ENCODE measurements at regions not wholly inside any gene's neighbourhood (a gene's known extent, or its start where the extent isn't known, plus 50 kb on each side); places are given as distances from the start of the nearest gene placed in this dataset.
"Not testable (repeated sequence)": the region's sequence is repeated elsewhere in the genome, so short reads cannot be mapped to it uniquely, and the experiment has no call there.

DNA sequence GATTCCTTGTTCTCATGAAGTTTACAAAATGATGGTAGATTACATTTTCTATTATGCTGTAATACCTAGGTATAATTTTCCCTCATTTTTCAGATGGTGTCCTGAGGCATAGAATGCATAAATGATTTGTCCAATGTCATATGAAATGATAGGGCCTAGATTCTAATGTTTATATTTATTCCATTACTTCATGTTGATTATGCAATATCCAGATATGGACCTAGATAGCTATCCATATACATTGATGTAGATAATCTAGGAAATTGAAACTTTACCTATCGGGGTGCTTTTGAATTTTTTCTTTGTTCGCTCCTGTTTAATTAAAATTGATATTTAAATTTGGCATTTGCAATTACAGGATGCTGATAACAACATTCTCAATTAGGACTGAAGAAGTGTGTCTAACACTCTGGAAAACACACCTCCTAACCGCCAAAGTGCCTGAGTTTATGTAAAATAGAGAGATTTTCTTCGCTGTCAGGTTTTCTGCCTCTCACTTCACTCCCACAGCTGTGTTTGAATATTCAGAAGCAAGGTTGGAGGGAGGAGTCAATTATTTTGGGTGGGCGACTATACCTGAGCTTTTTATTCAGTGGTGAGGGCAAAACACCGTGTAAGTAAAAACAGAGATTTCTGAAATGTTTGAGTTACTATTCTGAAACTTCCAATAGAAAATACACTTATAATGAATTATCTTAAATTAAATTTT lies 164.4 kb upstream of the ATP2B1 start:
- TF ChIP-seq, protein P1, sequence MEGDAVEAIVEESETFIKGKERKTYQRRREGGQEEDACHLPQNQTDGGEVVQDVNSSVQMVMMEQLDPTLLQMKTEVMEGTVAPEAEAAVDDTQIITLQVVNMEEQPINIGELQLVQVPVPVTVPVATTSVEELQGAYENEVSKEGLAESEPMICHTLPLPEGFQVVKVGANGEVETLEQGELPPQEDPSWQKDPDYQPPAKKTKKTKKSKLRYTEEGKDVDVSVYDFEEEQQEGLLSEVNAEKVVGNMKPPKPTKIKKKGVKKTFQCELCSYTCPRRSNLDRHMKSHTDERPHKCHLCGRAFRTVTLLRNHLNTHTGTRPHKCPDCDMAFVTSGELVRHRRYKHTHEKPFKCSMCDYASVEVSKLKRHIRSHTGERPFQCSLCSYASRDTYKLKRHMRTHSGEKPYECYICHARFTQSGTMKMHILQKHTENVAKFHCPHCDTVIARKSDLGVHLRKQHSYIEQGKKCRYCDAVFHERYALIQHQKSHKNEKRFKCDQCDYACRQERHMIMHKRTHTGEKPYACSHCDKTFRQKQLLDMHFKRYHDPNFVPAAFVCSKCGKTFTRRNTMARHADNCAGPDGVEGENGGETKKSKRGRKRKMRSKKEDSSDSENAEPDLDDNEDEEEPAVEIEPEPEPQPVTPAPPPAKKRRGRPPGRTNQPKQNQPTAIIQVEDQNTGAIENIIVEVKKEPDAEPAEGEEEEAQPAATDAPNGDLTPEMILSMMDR (IDR thresholded peaks at IDR 0.05; ENCODE audit: insufficient read depth, low read length, poor library complexity, severe bottlenecking): no peak
- Histone ChIP-seq H3K36me3 (ENCODE audit: control insufficient read depth, insufficient read depth, low read length) (no peaks in the 10 kb centered on the region), H3K27me3 (replicated peaks; ENCODE audit: control insufficient read depth, insufficient read depth, low read length) (no peaks in the 10 kb centered on the region), H3K4me3 (replicated peaks; ENCODE audit: low read depth, low read length) (no peak overlapping the region)
- no peak for DNase-seq (ENCODE audit: extremely low read depth, insufficient read length)

- Histone ChIP-seq H3K27me3 (replicated peaks; ENCODE audit: control insufficient read depth, insufficient read depth, low read length) (no peaks in the 10 kb centered on the region), H3K36me3 (ENCODE audit: control insufficient read depth, insufficient read depth, low read length) (no peaks in the 10 kb centered on the region), H3K4me3 (replicated peaks; ENCODE audit: low read depth, low read length) (no peak overlapping the region)
- TF ChIP-seq, protein P1 (IDR thresholded peaks at IDR 0.05; ENCODE audit: insufficient read depth, low read length, poor library complexity, severe bottlenecking): no peak
- DNase-seq (ENCODE audit: extremely low read depth, insufficient read length): no peak
These were observed 162.0 kb upstream of the ATP2B1 start for GRCh38 chr12:89870413-89871184.

DNA sequence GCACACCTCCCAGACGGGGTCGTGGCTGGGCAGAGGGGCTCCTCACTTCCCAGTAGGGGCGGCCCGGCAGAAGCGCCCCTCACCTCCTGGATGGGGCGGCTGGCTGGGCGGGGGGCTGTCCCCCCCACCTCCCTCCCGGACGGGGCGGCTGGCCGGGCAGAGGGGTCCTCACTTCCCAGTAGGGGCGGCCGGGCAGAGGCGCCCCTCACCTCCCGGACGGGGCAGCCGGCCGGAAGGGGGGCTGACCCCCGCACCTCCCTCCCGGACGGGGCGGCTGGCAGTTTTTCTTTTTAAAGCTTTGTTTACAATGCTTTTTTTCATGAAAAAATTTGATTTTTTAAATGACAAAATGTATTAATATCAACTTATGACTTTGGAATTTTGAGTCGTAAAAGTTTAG lies 159.0 kb upstream of the ATP2B1 start:
- not testable (repeated sequence) for H3K4me3 ChIP-seq (replicated peaks; ENCODE audit: low read depth, low read length); H3K27me3 ChIP-seq (replicated peaks; ENCODE audit: control insufficient read depth, insufficient read depth, low read length); DNase-seq (ENCODE audit: extremely low read depth, insufficient read length); H3K36me3 ChIP-seq (ENCODE audit: control insufficient read depth, insufficient read depth, low read length)

- Histone ChIP-seq H3K4me3 (replicated peaks; ENCODE audit: low read depth, low read length) (no peak overlapping the region), H3K27me3 (replicated peaks; ENCODE audit: control insufficient read depth, insufficient read depth, low read length) (no peaks in the 10 kb centered on the region), H3K36me3 (ENCODE audit: control insufficient read depth, insufficient read depth, low read length) (no peaks in the 10 kb centered on the region)
- DNase-seq (ENCODE audit: extremely low read depth, insufficient read length): no peak
- TF ChIP-seq, protein P1 (IDR thresholded peaks at IDR 0.05; ENCODE audit: insufficient read depth, low read length, poor library complexity, severe bottlenecking): no peak
These were observed 155.8 kb upstream of the ATP2B1 start for GRCh38 chr12:89864411-89864810.

GRCh38 chr12:89863968-89864367 lies 155.3 kb upstream of the ATP2B1 start:
- peak; percentile 59 for DNase-seq (ENCODE audit: extremely low read depth, insufficient read length)
- Histone ChIP-seq H3K36me3 (ENCODE audit: control insufficient read depth, insufficient read depth, low read length) (no peaks in the 10 kb centered on the region), H3K27me3 (replicated peaks; ENCODE audit: control insufficient read depth, insufficient read depth, low read length) (no peaks in the 10 kb centered on the region), H3K4me3 (replicated peaks; ENCODE audit: low read depth, low read length) (peak overlapping the region; percentile 6; the same call in 1 of the 2 replicates)
- TF ChIP-seq, protein P1 (IDR thresholded peaks at IDR 0.05; ENCODE audit: insufficient read depth, low read length, poor library complexity, severe bottlenecking): no peak

- Histone ChIP-seq H3K4me3 (replicated peaks; ENCODE audit: low read depth, low read length) (peak overlapping the region; percentile 50), H3K27me3 (replicated peaks; ENCODE audit: control insufficient read depth, insufficient read depth, low read length) (no peaks in the 10 kb centered on the region), H3K36me3 (ENCODE audit: control insufficient read depth, insufficient read depth, low read length) (no peaks in the 10 kb centered on the region)
- DNase-seq (ENCODE audit: extremely low read depth, insufficient read length): peak; percentile 70
- TF ChIP-seq, protein P1 (IDR thresholded peaks at IDR 0.05; ENCODE audit: insufficient read depth, low read length, poor library complexity, severe bottlenecking): no peak
These were observed 154.9 kb upstream of the ATP2B1 start for GRCh38 chr12:89863493-89863938.
